Activated CD4-positive, alpha-beta T cell treated with anti-CD3 and anti-CD28 coated beads, Interleukin-2, amount 10 ng/mL, durations not matched to agents 24 days and 14 days (primary cell): ENCODE measurements at regions not wholly inside any gene's neighbourhood (a gene's known extent, or its start where the extent isn't known, plus 50 kb on each side); places are given as distances from the start of the nearest gene placed in this dataset.

Source experiments
- DNase-seq: peaks from one replicate; pipeline ENCODE4 v3.0.0; 2022
- H3K27ac Mint-ChIP-seq: one replicate; pipeline ENCODE4 v1.8.0; 2022; ENCODE audit warnings: mild to moderate bottlenecking, mixed read lengths
- H3K27me3 Mint-ChIP-seq: one replicate; pipeline ENCODE4 v1.8.0; 2022; ENCODE audit warnings: mixed read lengths
- H3K36me3 Mint-ChIP-seq: one replicate; pipeline ENCODE4 v1.8.0; 2022; ENCODE audit warnings: low read depth, mild to moderate bottlenecking, mixed read lengths
- H3K4me1 Mint-ChIP-seq: one replicate; pipeline ENCODE4 v1.8.0; 2021; ENCODE audit warnings: mixed read lengths
- H3K4me3 Mint-ChIP-seq: one replicate; pipeline ENCODE4 v1.8.0; 2022; ENCODE audit warnings: mild to moderate bottlenecking, moderate library complexity, mixed read lengths
- H3K9me3 Mint-ChIP-seq: one replicate; pipeline ENCODE4 v1.8.0; 2021; ENCODE audit warnings: mixed read lengths
- intact Hi-C: fragments of 100-400 bp; cut with micrococcal nuclease; formaldehyde crosslinking; loops from one replicate; pipeline ENCODE4 v1.15.1; 2023

DNA sequence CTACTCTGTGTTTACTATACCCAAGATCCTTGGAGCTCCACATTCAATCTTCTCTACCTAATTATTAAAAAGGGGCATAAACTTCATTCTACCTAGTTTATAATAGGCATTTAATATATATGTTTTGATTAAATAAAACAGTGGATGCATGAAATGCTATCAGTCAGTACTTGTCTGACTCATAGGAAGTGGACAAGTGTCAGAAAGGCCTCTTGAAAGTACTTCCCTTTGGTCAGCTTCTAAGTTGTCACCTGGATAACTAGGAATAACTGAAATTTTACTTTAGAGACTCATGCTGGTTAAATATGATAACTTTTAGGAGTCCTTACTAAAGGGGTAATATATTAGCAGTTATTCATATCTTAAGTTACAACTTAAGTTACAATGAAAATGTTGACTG, 329.8 kb downstream of the KLF5 start:
- no peaks in the 10 kb centered on the region for H3K36me3 Mint-ChIP-seq
- peaks cover 8% of the 10 kb centered on the region for H3K9me3 Mint-ChIP-seq
- no peak for DNase-seq
- intact Hi-C loops = no loop called here
- H3K27me3 Mint-ChIP-seq = no peaks in the 10 kb centered on the region
- no peak overlapping the region for H3K4me3 Mint-ChIP-seq
- no peak overlapping the region for H3K27ac Mint-ChIP-seq
- no peaks in the 10 kb centered on the region for H3K4me1 Mint-ChIP-seq

DNA sequence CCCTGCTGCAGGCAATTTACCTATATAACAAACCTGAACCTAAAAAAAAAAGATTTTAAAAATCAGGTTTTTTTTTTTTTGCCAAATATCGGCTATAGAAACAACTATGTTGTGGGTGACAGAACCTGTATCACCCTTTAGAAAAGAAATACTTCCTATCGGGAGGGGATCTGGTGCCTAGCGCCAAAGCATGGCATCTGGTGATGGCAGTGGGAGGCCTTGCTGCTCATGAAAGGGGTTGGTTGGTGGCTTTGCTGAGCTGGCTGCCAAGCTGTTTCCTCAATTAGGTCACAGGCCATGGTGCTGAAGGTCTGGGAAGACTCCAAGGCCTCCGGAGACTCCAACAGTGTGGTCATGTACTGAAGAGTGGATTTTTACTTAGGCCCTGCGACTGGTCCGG, 328.5 kb downstream of the KLF5 start:
- Mint-ChIP-seq H3K4me1 (no peaks in the 10 kb centered on the region), H3K27me3 (no peaks in the 10 kb centered on the region), H3K4me3 (no peak overlapping the region), H3K9me3 (peaks cover 8% of the 10 kb centered on the region), H3K36me3 (no peaks in the 10 kb centered on the region), H3K27ac (no peak overlapping the region)
- DNase-seq = no peak
- intact Hi-C loops = no loop called here

DNA sequence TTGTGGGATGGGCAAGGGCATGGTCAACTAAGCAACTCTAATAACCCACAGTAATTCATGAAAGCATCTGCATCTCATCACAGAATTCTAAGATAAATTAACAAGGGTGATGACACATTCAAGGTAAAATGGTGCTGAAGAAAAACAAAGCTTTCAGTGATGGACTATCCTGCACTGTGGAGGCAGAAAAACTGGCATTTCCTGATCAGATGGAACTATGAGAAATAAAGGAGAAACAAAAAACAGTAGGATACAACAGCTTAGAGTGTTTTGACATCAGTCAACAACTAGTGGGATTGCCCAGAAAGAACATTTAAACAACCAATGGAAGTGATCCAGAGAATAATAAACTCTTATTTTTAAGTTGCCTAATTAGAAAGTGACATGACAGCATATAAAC, 327.0 kb downstream of the KLF5 start:
- H3K27me3 Mint-ChIP-seq = no peaks in the 10 kb centered on the region
- H3K4me3 Mint-ChIP-seq = no peak overlapping the region
- no peak for DNase-seq
- H3K27ac Mint-ChIP-seq = no peak overlapping the region
- H3K4me1 Mint-ChIP-seq = no peaks in the 10 kb centered on the region
- no peaks in the 10 kb centered on the region for H3K36me3 Mint-ChIP-seq
- intact Hi-C loops = no loop called here
- peaks cover under 1% of the 10 kb centered on the region for H3K9me3 Mint-ChIP-seq

DNA sequence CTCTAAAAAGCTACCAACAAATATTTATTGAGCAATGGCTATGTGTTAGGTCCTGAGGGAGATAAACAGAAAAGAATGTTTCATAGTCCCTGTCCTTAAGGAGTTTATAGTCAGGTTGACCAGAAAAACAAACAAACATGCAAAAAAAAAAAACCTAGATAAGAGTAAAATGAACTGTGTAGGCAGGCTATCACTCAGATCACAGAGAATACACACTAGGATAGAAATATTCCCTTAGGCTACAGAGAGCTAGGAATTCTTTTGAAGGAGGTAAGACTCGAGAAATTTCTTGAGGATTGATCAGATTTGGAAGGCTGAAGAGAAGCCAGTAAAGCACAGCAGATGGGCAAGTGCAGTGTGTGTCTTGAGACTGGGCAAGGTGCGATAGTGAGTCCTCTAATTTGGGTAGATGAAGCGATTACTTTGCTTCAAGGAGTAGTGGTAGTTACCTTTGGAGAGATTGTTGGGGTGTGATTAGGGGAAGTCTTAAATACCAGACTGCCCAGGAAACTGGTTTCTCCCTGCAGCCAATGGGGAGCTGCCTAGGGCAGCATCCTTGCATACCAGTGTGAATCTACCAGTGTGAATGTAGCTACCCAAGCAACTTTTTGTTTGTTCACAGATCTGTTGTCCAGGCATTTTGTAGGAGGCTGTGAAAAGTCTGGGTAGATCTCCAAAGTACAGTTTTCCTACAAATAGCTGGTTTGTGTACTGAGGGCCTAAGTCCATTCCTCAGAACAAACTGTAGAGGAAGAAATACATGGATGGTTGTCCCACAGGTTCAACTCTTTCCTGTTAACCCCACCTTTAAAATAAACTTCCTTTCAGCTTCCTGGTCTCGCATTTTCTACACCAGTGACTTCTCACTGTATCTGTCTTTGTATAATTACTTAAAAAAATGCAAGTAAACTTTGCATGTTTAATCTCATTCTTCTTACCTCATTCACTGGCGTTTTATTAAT, 314.1 kb downstream of the KLF5 start:
- DNase-seq = no peak
- Mint-ChIP-seq H3K9me3 (peaks cover 8% of the 10 kb centered on the region), H3K27me3 (peaks cover 2% of the 10 kb centered on the region), H3K4me1 (no peaks in the 10 kb centered on the region), H3K4me3 (no peak overlapping the region), H3K27ac (no peak overlapping the region), H3K36me3 (no peaks in the 10 kb centered on the region)
- intact Hi-C loops = no loop called here

DNA sequence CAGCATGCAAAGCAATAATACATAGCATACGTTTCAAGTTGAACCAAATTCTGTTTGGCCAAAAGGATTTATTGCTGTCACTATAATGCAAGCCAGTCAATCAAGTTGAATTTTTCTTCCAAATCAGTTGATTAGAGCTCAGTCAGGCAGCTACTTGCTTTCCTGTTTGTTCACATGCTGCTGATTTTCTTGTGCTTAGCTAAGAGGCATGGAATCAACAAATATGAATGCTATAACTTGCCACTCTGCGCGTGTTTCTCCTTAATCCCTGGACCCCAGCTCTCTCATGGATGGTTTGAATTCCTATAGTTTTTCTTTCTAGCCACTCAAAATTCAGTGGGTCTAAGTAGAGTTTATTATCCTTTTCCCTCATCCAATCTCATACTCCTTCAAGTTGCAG, 311.3 kb downstream of the KLF5 start:
- intact Hi-C loops = no loop called here
- Mint-ChIP-seq H3K27me3 (peaks cover 2% of the 10 kb centered on the region), H3K27ac (no peak overlapping the region), H3K9me3 (peaks cover 3% of the 10 kb centered on the region), H3K4me3 (no peak overlapping the region), H3K4me1 (no peaks in the 10 kb centered on the region), H3K36me3 (no peaks in the 10 kb centered on the region)
- DNase-seq = no peak

DNA sequence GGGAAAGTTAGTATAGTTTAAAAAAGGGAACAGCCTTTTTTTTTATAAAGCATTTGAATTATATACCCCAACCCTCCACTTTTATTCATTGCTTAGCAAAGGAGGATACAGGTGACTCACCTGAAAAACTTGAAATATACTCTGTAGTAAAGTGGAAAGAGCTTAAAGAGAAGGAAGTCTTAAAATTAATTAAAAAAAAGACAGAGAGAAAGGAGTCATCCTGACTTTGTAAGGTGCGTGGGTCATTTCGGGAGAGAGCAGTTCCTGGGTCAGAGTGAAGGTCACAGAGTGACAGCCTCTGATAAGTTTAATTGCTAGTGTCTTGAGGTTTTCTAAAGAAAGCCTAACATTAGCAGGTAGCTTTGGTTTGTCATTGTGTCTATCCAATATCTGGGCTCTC, 310.3 kb downstream of the KLF5 start:
- Mint-ChIP-seq H3K27me3 (peaks cover 4% of the 10 kb centered on the region), H3K4me3 (no peak overlapping the region), H3K36me3 (no peaks in the 10 kb centered on the region), H3K27ac (no peak overlapping the region), H3K4me1 (no peaks in the 10 kb centered on the region), H3K9me3 (peaks cover 3% of the 10 kb centered on the region)
- intact Hi-C loops = no loop called here
- DNase-seq = no peak

DNA sequence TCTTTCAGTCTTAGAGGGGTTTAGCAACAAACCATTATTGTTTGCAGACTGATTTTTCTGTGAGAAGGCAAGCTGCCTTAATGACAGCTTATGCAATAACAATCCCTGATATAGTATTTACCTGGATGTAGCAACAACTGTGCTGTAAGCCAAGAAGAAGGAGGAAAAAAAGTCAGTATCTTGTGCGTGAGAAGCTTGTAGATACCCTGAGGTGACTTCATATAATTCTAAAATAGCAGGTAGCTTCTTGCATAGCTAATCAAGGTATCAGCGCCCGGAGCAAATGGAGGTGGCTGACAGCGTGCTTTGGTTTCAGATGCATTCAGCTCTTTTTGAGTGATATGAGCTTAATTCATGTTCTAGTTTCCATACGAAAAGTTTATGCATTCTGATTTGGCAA, 309.8 kb downstream of the KLF5 start:
- no peak for DNase-seq
- H3K27me3 Mint-ChIP-seq = peaks cover 2% of the 10 kb centered on the region
- H3K4me1 Mint-ChIP-seq = no peaks in the 10 kb centered on the region
- no peak overlapping the region for H3K4me3 Mint-ChIP-seq
- intact Hi-C loops = no loop called here
- H3K36me3 Mint-ChIP-seq = no peaks in the 10 kb centered on the region
- no peak overlapping the region for H3K27ac Mint-ChIP-seq
- H3K9me3 Mint-ChIP-seq = peaks cover 3% of the 10 kb centered on the region

DNA sequence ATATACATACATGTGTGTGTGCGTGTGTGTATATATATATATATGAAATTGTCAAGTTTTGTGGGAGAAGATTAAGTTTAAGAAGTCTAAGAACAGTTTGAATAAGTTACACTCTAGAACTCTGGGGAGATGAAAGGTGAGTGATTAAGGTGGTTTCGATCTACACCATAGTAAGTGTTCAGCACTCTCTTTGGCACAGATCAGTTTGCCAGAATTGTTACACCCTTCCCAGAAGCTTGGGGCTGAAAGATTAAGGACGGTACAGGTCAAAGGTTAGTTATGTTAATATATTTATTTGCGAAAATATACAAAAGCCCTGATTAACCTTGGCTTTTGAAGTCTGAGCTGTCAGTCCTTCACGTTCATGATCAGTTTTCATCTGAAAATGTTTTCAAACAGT, 309.1 kb downstream of the KLF5 start:
- peaks cover 2% of the 10 kb centered on the region for H3K27me3 Mint-ChIP-seq
- no peaks in the 10 kb centered on the region for H3K36me3 Mint-ChIP-seq
- no peak for DNase-seq

DNA sequence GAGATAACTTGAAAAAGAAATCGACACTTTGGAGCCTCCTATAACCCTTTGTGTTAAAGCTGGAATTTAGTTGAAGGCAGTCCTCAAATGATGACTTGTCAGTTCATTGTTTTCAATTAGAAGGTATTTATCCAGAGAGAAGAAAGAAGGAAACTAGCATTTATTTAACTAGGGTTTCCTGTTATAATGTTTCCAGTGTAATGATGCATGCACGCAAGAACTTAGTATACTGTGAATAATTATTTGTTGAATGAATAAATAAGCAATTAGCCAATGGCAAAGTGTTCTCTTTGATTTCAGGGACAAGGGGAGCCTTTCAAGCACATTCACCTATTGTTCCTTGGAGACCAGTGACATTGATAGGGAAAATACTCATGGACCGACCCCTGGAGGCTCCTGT, 307.4 kb downstream of the KLF5 start:
- Mint-ChIP-seq H3K27me3 (peaks cover 4% of the 10 kb centered on the region), H3K27ac (no peak overlapping the region), H3K36me3 (no peaks in the 10 kb centered on the region), H3K4me1 (no peaks in the 10 kb centered on the region), H3K9me3 (no peaks in the 10 kb centered on the region), H3K4me3 (no peak overlapping the region)
- no peak for DNase-seq
- intact Hi-C loops = no loop called here

More for the DNA sequence above, 309.1 kb downstream of the KLF5 start:
- intact Hi-C loops = no loop called here
- H3K4me1 Mint-ChIP-seq = no peaks in the 10 kb centered on the region
- H3K4me3 Mint-ChIP-seq = no peak overlapping the region
- peaks cover 3% of the 10 kb centered on the region for H3K9me3 Mint-ChIP-seq
- H3K27ac Mint-ChIP-seq = no peak overlapping the region

DNA sequence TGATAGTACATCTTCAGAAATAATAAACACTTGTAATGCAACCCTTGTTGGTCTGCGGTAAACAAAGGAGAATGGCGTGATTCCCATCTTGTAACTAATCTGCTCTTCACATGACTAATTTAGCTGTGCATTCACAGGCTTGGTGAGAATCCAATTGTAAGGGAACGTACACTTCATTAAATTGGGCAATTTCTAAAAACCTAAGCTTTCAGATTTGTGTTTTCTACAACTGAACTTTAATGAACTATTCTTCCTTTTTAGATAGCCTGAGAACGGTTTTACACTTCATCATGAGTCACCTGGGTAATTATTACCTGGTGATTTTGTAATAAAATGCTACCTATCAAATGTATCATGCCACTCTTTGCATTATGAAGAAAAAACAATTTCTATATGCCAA, 306.9 kb downstream of the KLF5 start:
- H3K4me3 Mint-ChIP-seq = no peak overlapping the region
- intact Hi-C loops = no loop called here
- H3K36me3 Mint-ChIP-seq = no peaks in the 10 kb centered on the region
- no peaks in the 10 kb centered on the region for H3K4me1 Mint-ChIP-seq
- H3K9me3 Mint-ChIP-seq = no peaks in the 10 kb centered on the region
- H3K27ac Mint-ChIP-seq = no peak overlapping the region
- peaks cover 4% of the 10 kb centered on the region for H3K27me3 Mint-ChIP-seq
- DNase-seq = no peak

DNA sequence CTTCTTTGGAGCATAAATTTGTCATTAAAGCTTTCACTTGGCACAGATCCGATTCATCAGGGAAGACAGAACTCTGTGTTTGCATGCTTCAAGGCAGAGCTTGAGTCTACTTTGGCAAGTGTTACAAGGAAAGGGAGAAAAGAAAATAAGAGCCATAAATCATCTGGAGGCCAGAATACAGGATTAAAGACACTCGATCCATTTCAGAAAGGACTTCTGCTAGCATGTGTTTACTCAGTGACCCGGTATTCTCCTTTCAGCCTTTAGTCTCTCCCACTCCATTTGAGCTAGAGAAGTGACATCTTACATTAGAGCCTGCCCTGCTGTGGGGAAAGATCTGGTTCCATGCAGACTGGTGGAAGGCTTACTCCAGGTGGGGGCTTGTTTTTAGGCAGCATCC, 306.4 kb downstream of the KLF5 start:
- intact Hi-C loops = no loop called here
- H3K4me1 Mint-ChIP-seq = no peaks in the 10 kb centered on the region

DNA sequence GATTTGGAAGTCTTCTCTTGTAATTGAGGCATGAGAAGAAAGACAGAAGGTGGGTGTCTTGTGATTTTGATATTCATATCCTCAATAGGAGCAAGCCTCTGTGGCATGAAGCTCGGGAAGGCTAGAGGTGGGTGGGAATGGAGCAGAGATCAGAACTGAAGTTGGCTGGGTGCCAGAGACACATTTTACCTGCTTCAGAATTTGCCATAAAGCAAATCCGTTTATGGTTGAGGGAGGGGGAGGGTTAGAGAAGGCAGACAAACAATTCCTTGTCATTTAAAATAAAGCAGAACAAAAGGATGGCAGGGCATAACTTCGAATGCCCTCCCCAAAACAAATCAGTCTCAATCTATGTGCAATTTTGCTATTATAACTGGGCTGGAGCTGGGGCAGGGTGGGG, 305.9 kb downstream of the KLF5 start:
- intact Hi-C loops = no loop called here
- Mint-ChIP-seq H3K36me3 (no peaks in the 10 kb centered on the region), H3K4me3 (no peak overlapping the region), H3K27ac (no peak overlapping the region), H3K27me3 (peaks cover 4% of the 10 kb centered on the region), H3K4me1 (no peaks in the 10 kb centered on the region), H3K9me3 (no peaks in the 10 kb centered on the region)
- no peak for DNase-seq

More for the DNA sequence above, 306.4 kb downstream of the KLF5 start:
- peaks cover 4% of the 10 kb centered on the region for H3K27me3 Mint-ChIP-seq
- no peaks in the 10 kb centered on the region for H3K9me3 Mint-ChIP-seq
- H3K4me3 Mint-ChIP-seq = no peak overlapping the region
- no peaks in the 10 kb centered on the region for H3K36me3 Mint-ChIP-seq
- no peak overlapping the region for H3K27ac Mint-ChIP-seq
- no peak for DNase-seq

DNA sequence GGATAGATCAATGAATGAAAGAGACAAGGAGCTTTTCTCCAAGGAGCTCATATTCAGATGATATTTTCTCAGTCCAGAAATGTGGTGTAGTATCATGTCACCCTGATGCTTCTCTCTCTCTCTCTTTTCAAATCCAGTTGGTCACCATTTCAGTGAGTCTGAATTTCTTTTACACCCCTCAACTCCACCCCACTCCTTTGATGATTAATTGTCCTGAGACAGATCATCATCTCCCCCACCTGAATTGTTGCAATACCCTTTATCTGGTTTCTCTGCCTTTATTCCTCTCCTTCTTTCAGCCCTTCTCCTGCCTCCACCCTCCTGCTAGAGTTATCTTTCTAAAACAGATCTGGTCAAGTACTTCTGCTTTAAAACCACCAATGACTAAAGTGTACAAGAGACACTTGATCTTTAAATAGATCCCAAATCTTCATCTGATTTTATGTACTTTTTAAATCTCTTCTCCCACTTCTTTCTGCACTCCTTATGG, 299.8 kb downstream of the KLF5 start:
- Mint-ChIP-seq H3K27ac (no peak overlapping the region), H3K27me3 (peaks cover 2% of the 10 kb centered on the region), H3K4me3 (no peak overlapping the region), H3K9me3 (no peaks in the 10 kb centered on the region), H3K4me1 (no peaks in the 10 kb centered on the region), H3K36me3 (no peaks in the 10 kb centered on the region)
- intact Hi-C loops = no loop called here
- no peak for DNase-seq

DNA sequence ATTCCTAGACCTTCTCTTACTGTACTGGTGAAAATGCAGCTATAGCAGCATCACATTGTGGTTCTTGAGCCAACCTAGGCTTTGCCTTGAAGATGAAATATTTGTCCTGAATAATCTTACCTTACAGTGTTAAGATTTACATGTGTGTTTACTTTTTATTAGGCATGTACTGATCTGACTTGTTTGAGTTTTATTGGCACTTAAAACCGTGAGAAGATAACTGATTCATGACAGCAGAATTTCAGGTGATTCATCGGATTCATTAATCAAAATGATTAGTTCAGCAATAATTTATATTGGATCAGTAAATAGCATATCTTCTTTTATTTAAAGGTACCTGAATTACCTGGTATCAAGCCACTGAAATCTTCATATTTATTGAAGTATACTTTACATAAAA, 296.3 kb downstream of the KLF5 start:
- intact Hi-C loops = no loop called here
- no peak for DNase-seq
- Mint-ChIP-seq H3K27ac (no peak overlapping the region), H3K36me3 (no peaks in the 10 kb centered on the region), H3K27me3 (peaks cover 3% of the 10 kb centered on the region), H3K9me3 (no peaks in the 10 kb centered on the region), H3K4me1 (no peaks in the 10 kb centered on the region), H3K4me3 (no peak overlapping the region)

DNA sequence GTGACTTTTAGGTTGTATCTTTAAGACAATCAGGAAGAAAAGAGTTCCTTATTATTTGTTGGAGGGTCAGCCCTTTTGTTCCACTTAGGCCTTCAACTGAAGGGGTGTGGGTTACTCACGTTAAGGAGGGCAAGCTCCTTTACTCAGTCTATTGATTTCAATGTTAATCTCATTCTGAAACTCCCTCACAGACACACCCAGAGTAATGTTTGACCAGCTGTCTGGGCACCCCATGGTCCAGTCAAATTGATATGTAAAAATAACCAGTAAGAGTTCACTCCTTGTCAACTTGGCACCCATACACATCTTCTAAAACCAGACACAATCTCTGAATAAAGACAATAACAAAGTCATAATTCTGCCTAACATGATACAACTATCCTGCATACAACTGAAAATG, 292.9 kb downstream of the KLF5 start:
- intact Hi-C loops = no loop called here

More for the DNA sequence above, 292.9 kb downstream of the KLF5 start:
- H3K36me3 Mint-ChIP-seq = no peaks in the 10 kb centered on the region
- H3K4me3 Mint-ChIP-seq = no peak overlapping the region
- DNase-seq = no peak
- no peaks in the 10 kb centered on the region for H3K4me1 Mint-ChIP-seq
- H3K27ac Mint-ChIP-seq = no peak overlapping the region
- H3K27me3 Mint-ChIP-seq = peaks cover 8% of the 10 kb centered on the region
- H3K9me3 Mint-ChIP-seq = no peaks in the 10 kb centered on the region
